Spleen (tissue), 11 donors: ENCODE measurements at regions not wholly inside any gene's neighbourhood (a gene's known extent, or its start where the extent isn't known, plus 50 kb on each side); places are given as distances from the start of the nearest gene placed in this dataset.
A peak's percentile ranks its signal among the peaks of the same experiment; 100 is the strongest.

Source experiments
- DNase-seq: peaks from one replicate; pipeline ENCODE4 v3.0.0-alpha.2; 2020
- H3K27ac ChIP-seq, 8 donors: fragments of 200-600 bp; sonication (generic) in 7 of 8; 1 replicate in 4 of 8; 2 replicates in 4 of 8; pipeline versions ENCODE4 v1.5.0 to v1.8.0; 2016 to 2021; ENCODE audit warnings: inconsistent platforms in 4 of 8, mild to moderate bottlenecking in 4 of 8, moderate library complexity in 1 of 8
- H3K27me3 ChIP-seq, 7 donors: fragments of 200-600 bp; sonication (generic) in 6 of 7; replicated peaks in 1 of 7; 1 replicate in 4 of 7; 2 replicates in 3 of 7; pipeline versions ENCODE4 v1.5.0 to v1.8.0; 2016 to 2021; ENCODE audit warnings: inconsistent platforms in 3 of 7, mild to moderate bottlenecking in 1 of 7
- H3K36me3 ChIP-seq, 6 donors: fragments of 200-600 bp; sonication (generic) in 5 of 6; 1 replicate in 4 of 6; 2 replicates in 2 of 6; pipeline versions ENCODE4 v1.5.0 to v1.8.0; 2016 to 2021; ENCODE audit warnings: inconsistent platforms in 2 of 6
- H3K4me1 ChIP-seq, 6 donors: fragments of 200-600 bp; sonication (generic) in 5 of 6; 1 replicate in 3 of 6; 2 replicates in 3 of 6; pipeline versions ENCODE4 v1.5.0 to v1.8.0; 2016 to 2021; ENCODE audit warnings: inconsistent platforms in 3 of 6
- H3K4me3 ChIP-seq, 8 donors: fragments of 200-600 bp; sonication (generic) in 7 of 8; 1 replicate in 4 of 8; 2 replicates in 4 of 8; pipeline versions ENCODE4 v1.5.0 to v1.8.0; 2016 to 2021; ENCODE audit warnings: inconsistent platforms in 4 of 8, mild to moderate bottlenecking in 4 of 8, moderate library complexity in 2 of 8
- H3K9me3 ChIP-seq, 8 donors: fragments of 200-600 bp; sonication (generic) in 7 of 8; 1 replicate in 4 of 8; 2 replicates in 4 of 8; pipeline versions ENCODE4 v1.5.0 to v1.8.0; 2016 to 2021; ENCODE audit warnings: inconsistent platforms in 4 of 8
- POLR2A ChIP-seq, 3 donors: fragments of 450-650 bp; IDR thresholded peaks; one replicate each; pipeline ENCODE4 v1.5.1; 2017; ENCODE audit warnings: antibody characterized with exemption in 3 of 3, mild to moderate bottlenecking in 1 of 3
- POLR2AphosphoS5 ChIP-seq, 3 donors: sonication (generic); formaldehyde crosslinking; IDR thresholded peaks; one replicate each; pipeline ENCODE4 v1.5.1; 2017; ENCODE audit warnings: antibody characterized with exemption in 3 of 3
- whole genome bisulfite sequencing, 5 donors: extraction: QIAGEN DNeasy Blood & Tissue Kit in 3 of 5; methylation state at CpG; one replicate each; pipeline versions ENCODE4 v1.1.5 to v1.1.7; 2013 to 2018; 5-methylcytosine and 5-hydroxymethylcytosine counted together
- intact Hi-C: fragments of 100-400 bp; cut with DNase I; formaldehyde crosslinking; loops from one replicate; pipeline ENCODE4 v1.15.0; 2023; ENCODE audit warnings: low total_unique reads
- TF ChIP-seq, protein P1 (sequence below), 11 experiments: fragments of 200-600 bp in 7 of 11; fragments of 450-650 bp in 4 of 11; sonication (generic) in 4 of 11; IDR thresholded peaks in 8 of 11; conservative IDR thresholded peaks in 3 of 11; 1 replicate in 7 of 11; 2 replicates in 4 of 11; pipeline versions ENCODE4 v1.4.0 to v1.8.0; 2016 to 2021; ENCODE audit warnings: antibody characterized with exemption in 11 of 11, inconsistent platforms in 4 of 11, mild to moderate bottlenecking in 1 of 11
- donor health status: healthy with polysubstance abuse.
- donor health status: DM: no; HTN: no; CAD: no; lungs with moderate emphysema.
- donor health status: DM: no; HTN: no; CAD: no.
- donor health status: Bipolar disorder and iron deficiency.
- donor health status: healthy.
- donor health status: DM: no; HTN: no; CAD: no.
- donor health status: DM: yes; HTN: yes; CAD: no.

DNA sequence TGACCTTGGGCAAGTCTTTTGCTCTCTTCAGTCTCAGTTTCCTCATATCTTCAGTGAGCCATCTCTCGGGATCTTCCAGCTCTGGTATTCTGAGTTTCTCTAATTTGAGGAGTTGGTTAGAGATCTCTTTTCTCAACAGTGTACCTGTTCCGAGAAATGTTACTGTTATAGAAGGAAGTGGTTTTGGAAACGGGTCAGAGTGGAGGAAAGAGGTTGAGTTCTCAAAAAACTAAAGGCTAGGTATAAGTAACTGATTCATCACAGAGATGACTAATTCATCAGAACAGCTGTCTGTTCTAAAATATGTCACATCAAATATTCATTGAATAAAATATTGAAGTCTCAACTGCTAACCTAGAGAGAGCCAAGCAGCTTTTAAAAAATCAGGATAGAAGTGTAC, 106.6 kb downstream of the PALM2AKAP2 start:
- DNase-seq = no peak
- WGBS, 5 donors = 10 to 29% (median 22%) methylated on average over 3 of the region's 3 CpGs
- Histone ChIP-seq H3K4me3 (no peak overlapping the region), H3K4me1 (peaks cover 0 to 7% (median 2%) of the 10 kb centered on the region in 6 donors), H3K36me3 (no peaks in the 10 kb centered on the region), H3K9me3 (no peaks in the 10 kb centered on the region), H3K27ac (peak overlapping the region in 1 of 8 donors; percentile 7), H3K27me3 (no peaks in the 10 kb centered on the region)
- no peak for TF ChIP-seq POLR2A (IDR thresholded peaks at IDR 0.05)
- TF ChIP-seq, protein P1, sequence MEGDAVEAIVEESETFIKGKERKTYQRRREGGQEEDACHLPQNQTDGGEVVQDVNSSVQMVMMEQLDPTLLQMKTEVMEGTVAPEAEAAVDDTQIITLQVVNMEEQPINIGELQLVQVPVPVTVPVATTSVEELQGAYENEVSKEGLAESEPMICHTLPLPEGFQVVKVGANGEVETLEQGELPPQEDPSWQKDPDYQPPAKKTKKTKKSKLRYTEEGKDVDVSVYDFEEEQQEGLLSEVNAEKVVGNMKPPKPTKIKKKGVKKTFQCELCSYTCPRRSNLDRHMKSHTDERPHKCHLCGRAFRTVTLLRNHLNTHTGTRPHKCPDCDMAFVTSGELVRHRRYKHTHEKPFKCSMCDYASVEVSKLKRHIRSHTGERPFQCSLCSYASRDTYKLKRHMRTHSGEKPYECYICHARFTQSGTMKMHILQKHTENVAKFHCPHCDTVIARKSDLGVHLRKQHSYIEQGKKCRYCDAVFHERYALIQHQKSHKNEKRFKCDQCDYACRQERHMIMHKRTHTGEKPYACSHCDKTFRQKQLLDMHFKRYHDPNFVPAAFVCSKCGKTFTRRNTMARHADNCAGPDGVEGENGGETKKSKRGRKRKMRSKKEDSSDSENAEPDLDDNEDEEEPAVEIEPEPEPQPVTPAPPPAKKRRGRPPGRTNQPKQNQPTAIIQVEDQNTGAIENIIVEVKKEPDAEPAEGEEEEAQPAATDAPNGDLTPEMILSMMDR (IDR thresholded peaks at IDR 0.05 in 8 of 11, conservative IDR thresholded peaks at IDR 0.05 in 3 of 11) = no peak
- no peak for TF ChIP-seq POLR2AphosphoS5 (IDR thresholded peaks at IDR 0.05)
- intact Hi-C loops = no loop called here

DNA sequence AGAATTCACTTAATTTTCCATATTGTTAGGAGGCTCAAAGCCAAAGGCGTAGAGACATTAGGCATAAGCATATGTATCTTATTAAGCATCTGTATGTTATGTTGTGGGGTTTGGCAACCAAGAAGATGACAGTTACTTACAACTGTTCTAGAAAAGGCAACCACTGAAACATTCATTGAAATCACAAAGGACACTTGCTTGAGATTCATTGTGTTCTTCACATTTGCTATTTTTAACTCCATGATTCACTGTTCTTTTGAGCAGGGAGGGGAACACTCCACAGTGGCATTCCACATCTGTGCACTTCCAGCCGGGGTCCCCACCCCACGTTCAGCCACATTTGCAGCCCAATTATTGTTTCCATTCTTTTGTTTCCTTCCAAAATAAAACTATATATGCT, 107.1 kb downstream of the PALM2AKAP2 start:
- Histone ChIP-seq H3K27ac (peak overlapping the region in 1 of 8 donors; percentile 7), H3K4me3 (no peak overlapping the region), H3K36me3 (no peaks in the 10 kb centered on the region), H3K4me1 (peaks cover 0 to 7% (median 2%) of the 10 kb centered on the region in 6 donors), H3K9me3 (no peaks in the 10 kb centered on the region), H3K27me3 (no peaks in the 10 kb centered on the region)
- intact Hi-C loops = no loop called here
- TF ChIP-seq POLR2A (IDR thresholded peaks at IDR 0.05) (no peak), POLR2AphosphoS5 (IDR thresholded peaks at IDR 0.05) (no peak)
- TF ChIP-seq, protein P1 (IDR thresholded peaks at IDR 0.05 in 8 of 11, conservative IDR thresholded peaks at IDR 0.05 in 3 of 11) = no peak
- DNase-seq = no peak
- 64 to 80% (median 70%) methylated on average over 3 of the region's 3 CpGs for WGBS, 5 donors

DNA sequence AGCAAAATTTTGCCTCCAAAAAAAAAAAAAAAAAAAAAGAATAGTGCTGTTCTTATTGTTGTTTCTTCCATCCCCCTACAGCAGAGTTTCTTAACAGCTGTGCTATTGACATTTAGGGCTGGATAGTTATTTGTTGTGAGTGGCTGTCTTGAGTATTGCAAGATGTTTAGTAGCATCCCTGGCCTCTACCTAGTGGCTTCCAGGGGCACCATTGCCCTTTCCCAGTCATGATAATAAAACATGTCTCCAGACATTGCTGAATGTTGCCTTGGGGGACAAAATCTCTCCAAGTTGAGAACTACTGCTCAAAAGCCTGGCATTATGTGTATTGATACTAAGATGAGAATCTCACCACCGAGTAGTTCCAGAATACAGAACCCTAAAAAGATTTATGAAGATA, 108.7 kb downstream of the PALM2AKAP2 start:
- Histone ChIP-seq H3K9me3 (no peaks in the 10 kb centered on the region), H3K36me3 (no peaks in the 10 kb centered on the region), H3K4me1 (peaks cover 0 to 7% (median 2%) of the 10 kb centered on the region in 6 donors), H3K27ac (no peak overlapping the region), H3K4me3 (no peak overlapping the region), H3K27me3 (no peaks in the 10 kb centered on the region)
- TF ChIP-seq, protein P1 (IDR thresholded peaks at IDR 0.05 in 8 of 11, conservative IDR thresholded peaks at IDR 0.05 in 3 of 11) = no peak
- TF ChIP-seq POLR2AphosphoS5 (IDR thresholded peaks at IDR 0.05) (no peak), POLR2A (IDR thresholded peaks at IDR 0.05) (no peak)
- intact Hi-C loops = no loop called here
- WGBS, 5 donors = 78 to 95% (median 88%) methylated on average over 1 of the region's 1 CpG
- DNase-seq = no peak

DNA sequence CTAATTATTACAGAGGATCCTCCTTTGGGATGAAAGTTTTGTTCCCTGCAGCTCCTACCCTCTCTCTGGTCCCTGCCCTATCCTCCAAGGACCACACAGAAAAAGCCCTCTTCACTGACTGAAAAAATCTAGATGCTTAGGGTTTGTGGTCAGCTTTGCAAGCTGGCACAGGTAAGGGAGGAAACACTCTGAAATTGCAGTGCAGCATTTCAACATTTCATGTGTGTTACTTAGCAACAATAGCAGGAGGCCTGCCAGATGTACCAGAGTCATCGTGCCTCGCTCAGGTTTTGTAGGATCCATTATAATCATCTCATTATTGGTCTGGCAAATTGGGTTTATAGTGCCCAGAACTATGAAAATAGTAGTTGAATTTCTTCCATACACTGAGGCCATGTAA, 109.5 kb downstream of the PALM2AKAP2 start:
- Histone ChIP-seq H3K27me3 (no peaks in the 10 kb centered on the region), H3K27ac (no peak overlapping the region), H3K36me3 (no peaks in the 10 kb centered on the region), H3K9me3 (no peaks in the 10 kb centered on the region), H3K4me3 (no peak overlapping the region), H3K4me1 (peaks cover 0 to 7% (median 2%) of the 10 kb centered on the region in 6 donors)
- DNase-seq = no peak
- TF ChIP-seq, protein P1 (IDR thresholded peaks at IDR 0.05 in 8 of 11, conservative IDR thresholded peaks at IDR 0.05 in 3 of 11) = no peak
- TF ChIP-seq POLR2A (IDR thresholded peaks at IDR 0.05) (no peak), POLR2AphosphoS5 (IDR thresholded peaks at IDR 0.05) (no peak)
- 74 to 100% (median 85%) methylated on average over 2 of the region's 2 CpGs for WGBS, 5 donors
- intact Hi-C loops = no loop called here
